ENCODE measurements at regions not wholly inside any gene's neighbourhood (a gene's known extent, or its start where the extent isn't known, plus 50 kb on each side); places are given as distances from the start of the nearest gene placed in this dataset.

DNA sequence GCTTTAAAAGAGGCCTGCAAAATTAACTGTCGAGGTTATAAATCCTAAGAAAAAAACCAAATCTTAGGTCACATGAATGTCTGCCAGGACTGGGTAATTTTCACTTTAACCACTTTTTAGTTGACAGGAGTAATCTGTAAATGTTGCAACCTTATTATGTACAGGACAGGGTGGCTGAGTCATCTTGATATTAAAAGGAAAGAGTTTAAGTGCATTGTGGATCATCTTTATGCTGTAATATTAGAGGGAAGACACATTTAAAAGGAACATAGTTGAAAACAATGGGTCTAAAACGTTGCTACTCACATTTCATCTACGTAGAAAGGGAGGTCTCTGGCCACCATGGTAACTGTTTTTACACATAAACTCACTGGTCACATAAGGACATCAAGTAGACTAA lies 115.5 kb downstream of the LSMEM1 start:
- DNase-seq: peak; percentile 1

DNA sequence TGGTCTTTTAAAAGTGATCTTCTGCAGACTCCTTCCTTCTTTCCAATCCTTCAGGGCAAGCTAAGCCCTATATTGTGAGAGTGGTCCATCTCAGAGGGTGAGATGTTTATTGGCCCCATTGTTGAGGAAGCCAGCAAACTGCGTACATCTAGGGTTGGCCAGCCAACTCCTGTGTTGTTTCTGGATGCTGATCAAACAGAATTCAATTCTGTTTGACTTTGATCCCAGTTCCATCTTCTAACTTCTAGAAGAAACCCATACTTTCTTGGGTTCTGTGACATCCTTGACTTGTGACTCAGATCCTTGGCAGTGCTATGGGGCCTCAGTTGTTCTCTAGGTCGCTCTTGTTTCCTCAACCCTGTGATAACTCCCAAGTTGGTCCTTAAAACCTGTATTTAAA lies 116.2 kb downstream of the LSMEM1 start:
- no peak for DNase-seq

DNA sequence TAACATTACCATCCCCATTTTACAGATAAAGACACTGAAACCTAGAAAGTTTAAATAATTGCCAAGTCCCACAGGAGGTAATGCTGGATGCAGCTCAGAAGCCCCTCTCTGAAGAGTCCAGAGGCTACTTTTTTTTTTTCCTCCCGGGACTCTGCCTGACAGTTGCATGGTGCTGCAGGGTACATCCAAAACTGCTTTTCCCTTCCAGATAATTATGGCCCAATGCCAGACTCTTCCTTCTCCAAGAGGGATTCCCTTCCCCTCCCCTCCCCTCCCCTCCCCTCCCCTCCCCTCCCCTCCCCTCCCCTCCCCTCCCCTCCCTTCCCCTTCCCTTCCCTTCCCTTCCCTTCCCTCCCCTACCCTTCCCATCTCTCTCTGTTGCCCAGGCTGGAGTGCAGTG lies 122.9 kb downstream of the LSMEM1 start:
- no peak for DNase-seq

DNA sequence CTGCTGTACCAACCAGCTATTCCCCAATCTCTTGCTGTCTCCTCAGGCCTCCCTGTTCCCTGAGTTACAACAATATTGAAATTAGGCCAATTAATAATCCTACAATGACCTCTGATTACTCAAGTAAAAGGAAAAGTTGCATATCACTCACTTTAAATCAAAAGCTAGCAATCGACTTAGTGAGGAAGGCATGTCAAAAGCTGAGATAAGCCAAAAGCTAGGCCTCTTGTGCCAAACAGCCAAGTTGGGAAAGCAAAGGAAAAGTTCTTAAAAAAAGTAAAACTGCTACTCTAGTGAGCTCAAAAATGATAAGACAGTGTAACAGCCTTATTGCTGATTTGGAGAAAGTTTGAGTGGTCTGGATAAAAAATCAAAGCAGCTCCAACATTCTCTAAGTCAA lies 129.8 kb downstream of the LSMEM1 start:
- no peak for DNase-seq

DNA sequence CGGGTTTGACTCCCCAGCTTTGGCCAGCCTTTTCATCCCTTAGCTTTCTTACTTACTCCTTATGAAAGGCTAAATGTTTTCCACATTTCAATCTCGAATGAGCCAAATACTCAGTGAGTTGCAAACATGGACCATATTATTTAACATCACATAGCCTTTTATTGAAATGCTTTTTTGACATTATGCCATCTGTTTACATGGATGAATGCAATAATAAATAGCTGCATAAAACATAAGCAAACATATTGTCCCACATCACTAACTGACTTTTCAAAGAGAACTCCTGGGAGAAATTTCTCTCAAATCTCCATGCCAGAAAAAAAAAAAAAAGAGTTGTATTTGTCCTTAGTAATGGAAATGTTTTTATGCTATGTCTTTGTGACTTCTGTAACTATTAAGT lies 134.9 kb downstream of the LSMEM1 start:
- no peak for DNase-seq

DNA sequence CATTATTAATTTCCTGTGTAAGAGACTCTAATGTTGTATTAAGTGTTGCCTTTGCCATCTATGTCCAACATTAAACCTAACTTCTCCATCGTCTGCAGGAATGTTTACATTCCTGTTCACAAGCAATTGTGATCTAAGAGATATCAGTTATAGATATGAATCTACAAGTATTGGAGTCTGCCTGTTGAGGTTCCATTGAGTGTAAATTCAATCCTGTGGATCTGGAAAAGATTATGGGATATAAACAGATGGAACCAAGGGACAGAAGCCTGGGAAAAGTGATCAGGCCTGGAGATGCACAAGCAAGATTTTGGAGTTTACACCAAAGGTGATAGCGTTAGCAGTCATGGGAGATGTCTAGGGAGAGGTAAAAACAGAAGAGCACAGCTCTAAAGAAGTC lies 135.5 kb downstream of the LSMEM1 start:
- DNase-seq: no peak

DNA sequence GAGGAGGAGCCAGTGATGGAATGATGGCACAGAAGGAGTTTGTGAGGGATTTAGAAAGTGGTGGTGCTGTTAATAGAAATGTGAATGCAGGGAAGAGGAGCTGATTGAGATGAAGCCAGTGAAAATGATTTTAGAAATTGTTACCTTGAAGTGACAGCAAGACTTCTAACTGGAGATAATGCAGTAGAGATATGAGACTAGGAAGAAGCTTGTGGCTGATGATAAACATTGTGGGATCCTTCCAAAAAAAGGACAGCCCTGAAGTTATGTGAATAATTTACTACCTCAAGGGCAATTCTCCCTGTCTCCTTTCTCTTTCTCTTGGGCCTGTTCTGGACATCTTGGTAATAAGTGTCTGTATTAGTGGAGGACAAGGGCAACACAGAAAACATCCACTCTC lies 138.6 kb downstream of the LSMEM1 start:
- peak; percentile 32 for DNase-seq

DNA sequence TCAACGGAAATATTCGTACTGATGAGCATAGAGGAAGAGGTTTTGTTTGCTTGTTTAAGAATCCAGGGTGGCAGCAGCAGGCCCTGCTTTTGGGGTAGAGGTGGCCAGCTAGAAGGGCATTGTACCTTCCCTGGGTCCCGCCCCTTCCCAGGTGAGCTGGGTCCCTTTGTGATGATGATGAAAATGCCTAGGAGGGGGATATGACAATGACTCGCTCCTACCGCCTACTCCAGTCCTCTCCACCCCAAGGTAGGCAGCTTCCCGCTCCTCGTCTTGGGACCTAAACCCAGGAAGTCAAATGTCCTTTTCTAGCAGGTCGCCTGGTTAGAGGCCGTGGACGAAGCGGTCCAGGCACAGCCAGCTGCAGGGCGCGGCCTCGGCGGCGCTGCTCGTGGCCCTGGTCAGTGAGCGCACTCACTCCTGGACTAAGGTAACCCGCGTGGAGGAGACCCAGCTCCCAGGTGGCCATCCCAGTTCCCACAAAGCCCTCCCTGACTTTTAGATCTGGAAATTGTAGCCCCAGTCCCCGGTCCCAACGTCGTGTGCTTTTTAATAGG lies 141.4 kb downstream of the LSMEM1 start:
- DNase-seq: no peak

DNA sequence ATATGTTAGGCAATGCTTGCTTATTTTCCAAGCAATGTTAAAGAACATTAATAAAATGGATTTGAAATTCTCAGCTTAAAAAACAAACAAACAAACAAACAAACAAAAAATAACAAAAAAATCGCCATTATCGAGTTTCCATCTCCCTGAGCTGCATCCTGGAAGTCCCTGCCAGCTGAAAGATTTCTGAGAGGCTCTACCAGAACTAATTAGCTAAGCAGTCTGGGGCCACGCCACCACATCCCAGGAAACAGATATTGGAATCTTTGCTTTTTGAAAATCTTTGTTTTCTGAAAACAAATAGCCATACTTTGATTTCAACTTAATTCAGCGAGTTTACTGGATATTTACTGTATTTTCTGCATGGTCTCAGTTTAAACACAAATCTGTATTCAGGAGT lies 143.6 kb downstream of the LSMEM1 start:
- DNase-seq: no peak

DNA sequence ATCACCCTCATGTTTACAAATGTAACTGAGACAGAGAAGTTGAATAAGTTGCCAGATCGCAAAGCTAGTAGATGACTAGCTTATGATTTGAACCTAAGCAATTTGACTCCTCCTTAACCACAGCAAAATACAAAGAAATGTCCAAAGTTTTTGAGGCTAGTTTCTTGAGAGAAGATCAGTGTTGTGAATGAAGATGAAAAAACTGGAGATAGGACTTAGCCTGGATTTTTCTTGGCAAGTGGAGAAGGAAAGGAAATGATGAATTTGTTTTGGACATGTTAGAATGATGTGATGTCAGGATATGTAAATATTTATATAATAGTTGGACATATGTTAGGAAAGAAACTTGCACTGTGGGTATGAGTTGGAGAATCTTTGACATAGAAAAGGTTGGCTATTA lies 149.8 kb downstream of the LSMEM1 start:
- no peak for DNase-seq

DNA sequence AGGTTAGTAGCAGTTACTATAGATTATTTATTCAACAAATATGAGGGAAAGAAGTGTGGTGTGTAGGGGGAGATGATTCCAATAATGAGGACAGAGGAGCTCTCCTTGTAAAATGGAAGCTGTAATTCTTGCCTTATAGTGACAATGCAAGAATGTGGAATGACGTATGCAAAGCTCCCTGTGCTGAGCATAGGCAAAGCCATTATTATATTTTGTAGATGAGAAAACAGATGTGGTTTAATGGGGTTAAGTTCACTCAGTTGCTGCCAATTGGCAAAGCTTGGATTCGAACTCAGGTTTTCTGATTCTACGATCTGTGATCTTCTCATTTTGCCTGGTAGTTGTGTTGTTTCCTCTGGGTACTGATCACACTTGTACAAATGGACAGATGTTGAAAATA lies 153.3 kb downstream of the LSMEM1 start:
- DNase-seq: no peak

DNA sequence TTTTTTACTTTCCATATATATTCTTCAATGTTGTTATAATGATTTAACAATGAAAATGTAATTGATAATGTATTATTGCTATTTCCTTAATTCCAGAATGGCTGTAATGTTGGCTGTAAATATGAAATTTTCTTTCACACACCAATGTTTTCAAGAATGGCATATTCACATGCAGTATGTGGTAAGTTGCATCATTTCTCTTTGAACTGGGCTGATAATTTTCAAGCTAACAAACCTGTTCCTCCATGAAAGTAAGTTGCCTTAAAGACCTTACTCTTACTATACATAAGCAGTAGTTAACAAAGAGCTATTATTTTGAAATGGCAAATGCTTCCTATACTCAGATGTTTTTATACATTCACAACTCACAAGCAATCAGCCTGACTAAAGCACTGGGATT lies 154.5 kb downstream of the TMEM168 start:
- DNase-seq: peak; percentile 25

DNA sequence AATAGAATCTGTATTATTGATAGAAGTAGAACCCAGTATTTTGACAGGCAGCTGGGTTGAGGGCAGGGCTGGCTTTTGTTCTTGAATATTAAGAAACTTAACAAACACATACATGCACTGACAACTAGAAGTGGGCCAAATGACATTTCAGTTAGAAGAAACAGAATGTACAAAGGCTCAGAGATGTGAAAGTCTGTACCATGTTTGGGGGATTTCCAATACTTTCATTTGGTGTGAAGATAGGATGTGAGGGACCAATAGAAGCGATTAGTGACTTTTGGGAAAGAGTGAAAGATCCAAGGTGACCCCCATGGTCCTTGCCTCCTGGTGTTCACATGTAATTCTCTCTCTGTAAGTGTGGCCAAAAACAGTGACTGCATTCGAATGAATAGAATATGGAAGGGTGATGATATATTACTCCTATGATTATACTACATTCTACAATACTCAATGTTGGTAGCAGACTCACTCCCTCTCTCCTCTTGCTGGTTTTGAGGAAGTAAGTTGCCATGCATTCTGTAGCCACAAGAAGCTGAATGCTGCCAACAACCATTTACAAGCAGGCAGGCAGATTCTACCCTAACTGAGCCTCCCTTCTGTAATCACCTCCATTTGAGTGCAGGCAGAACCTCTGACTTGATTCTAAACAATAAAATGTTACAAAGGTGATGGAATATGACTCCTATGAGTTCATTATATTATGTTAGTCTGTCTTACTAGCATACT lies 151.4 kb downstream of the TMEM168 start:
- DNase-seq: peak; percentile 62

DNA sequence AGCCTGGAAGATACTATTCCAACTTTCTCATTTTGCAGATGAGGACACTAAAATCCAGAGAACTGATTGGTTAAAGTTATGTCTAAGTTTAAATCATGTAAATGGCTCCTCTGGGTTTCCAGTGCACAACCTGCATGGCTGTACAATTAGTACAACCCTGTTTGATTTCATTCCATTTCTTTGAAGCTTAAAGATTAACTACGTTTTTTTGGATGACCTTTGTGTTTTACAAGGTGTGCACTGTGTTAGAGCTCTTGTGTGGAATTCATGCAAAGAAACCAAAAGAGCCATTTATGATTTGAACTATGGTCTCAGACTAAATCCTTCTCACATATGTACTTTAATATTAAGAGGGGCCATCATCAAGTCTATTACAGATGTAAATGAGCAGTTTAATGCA lies 149.5 kb downstream of the TMEM168 start:
- DNase-seq: no peak

DNA sequence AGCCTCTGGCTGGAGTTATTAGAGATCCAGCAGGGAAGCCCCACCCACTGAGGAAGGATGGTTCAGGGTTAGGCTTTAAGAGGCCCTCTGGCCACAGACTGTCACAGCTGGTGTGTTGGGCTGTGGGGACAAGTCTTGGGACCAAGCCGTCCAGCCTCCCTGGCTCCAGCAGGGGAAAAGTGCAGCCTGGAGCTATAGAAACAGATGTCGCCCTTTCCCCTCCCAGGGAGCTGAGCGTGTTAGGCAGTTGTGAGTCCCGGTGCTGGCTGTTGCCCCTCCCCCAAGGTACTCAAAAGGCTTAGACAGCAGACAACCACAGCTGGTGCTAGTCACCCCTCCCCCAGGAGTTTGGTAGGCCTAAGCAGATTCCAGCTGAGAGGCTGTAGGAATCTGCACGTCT lies 143.4 kb downstream of the TMEM168 start:
- DNase-seq: no peak

DNA sequence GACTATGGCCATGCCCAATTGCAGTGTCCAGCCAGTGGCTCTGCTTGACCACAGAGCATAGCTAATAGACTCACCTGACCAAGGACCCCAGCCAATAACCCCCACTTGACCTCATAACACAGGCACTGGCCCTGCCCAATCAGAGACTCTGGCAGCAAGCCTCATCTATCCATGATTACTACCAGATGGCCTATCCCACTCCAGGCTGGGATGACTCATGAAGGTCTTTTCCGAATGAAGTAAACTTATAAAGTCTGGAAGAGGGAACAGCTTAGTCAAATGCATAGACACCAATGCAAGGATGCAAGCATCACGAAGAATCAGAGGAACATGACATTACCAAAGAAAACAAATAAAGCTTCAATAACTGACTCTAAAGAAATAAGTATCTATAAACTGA lies 141.4 kb downstream of the TMEM168 start:
- no peak for DNase-seq

DNA sequence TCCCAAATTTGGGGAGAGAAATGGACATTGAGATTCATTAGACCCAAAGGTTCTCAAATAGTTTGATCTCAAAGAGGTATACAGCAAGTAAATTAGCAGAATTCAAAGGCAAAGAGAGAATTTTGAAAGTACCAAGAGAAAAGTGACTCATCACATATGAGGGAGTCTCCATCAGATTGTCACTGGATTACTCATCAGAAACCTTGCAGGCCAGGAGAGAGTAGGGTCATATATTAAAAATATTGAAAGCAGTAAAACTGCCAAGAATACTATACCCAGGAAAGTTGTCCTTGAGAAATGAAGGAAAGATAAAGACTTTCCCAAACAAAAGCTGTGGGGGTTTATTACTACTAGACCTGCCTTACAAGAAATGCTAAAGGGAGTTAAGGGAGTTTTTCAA lies 140.6 kb downstream of the TMEM168 start:
- peak; percentile 8 for DNase-seq

DNA sequence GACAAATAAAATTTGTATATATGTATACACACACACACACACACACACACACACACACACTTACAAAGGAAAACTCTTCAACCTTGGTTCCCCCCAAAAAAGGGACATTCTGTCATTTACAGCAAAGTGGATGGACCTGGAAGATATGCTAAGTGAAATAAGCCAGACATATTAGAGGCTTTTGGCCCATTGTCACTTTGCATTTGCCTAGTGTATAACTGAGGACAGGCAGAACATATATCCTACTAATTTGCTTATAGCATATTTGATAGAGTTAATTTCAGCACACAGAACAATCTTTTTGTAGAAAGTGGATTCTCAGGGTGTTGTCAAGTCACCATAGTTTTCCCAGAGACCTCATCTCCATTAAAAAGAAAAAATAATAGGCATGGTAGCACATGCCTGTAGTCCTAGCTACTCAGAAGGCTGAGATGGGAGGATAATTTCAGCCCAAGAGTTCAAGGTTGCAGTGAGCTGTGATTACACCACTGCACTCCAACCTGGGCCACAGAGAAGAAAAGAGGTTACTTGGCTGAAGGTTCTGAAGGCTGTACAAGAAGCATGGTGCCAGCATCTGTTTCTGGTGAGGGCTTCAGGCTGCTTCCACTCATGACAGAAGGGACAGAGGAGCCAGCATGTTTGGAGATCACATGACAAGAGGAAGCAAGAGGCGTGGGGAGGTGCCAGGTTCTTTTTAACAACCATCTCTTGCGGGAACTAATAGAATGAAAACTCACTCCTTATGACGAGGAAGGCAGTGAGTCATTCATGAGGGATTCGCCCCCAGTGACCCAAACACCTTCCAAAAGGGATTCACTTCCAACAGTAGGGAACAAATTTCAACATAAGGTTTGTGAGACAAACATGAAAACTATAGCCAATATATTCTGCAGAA lies 135.6 kb downstream of the TMEM168 start:
- no peak for DNase-seq

DNA sequence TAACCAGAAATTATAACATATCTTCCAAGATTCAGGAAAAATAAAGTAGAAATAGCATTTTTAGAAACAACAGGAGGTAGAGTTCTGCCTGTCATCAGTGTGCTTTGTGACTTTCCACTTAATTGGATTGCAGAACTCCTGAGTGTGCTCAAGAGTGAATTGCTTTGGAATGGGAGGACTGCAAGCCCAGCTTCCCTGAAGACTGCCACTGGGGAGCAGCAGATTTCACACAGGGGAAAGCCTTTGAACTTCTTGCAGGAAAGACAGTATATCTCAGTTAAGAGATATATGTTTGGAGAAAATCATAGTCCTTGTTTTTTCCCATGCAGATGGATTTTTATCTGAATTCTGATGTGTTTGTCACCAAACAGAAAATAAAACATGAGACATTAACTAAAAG lies 124.5 kb downstream of the TMEM168 start:
- DNase-seq: peak; percentile 18

DNA sequence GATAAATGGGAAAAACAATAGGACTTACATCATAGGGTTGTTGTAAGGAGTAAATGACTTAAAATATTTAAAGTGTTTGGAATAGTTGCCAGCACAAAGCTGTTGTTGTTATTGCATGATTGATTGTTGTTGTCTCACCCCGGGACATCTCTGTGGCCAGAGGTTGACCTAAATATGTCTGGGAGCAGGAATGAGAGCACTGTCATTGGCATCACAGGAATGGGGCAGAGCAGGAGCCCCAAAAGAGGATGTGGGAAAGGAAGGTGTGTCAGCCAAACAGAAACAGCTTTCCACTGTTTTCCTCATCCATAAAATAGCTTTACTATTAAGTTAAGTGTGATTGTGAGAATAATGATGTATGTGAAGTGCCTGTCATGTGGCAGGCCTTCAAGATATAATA lies 121.6 kb downstream of the TMEM168 start:
- no peak for DNase-seq

DNA sequence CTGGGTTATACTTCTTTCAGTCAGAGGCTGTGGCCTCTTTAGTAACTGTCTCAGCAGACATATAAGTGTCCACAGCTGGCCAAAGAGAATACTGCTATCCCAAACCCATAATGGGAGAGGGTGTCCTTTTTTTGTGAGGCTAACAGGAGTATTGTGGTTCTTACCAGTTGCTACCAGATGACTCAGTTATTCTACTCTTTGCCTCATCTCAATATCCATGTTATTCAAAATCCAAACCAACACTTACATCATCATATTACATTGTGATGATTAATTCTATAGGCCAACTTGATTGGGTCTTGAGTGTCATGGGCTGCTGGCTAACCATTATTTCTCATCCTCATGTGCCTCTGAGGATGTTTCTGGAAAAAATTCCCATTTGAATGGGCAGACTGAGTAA lies 120.9 kb downstream of the TMEM168 start:
- DNase-seq: no peak

DNA sequence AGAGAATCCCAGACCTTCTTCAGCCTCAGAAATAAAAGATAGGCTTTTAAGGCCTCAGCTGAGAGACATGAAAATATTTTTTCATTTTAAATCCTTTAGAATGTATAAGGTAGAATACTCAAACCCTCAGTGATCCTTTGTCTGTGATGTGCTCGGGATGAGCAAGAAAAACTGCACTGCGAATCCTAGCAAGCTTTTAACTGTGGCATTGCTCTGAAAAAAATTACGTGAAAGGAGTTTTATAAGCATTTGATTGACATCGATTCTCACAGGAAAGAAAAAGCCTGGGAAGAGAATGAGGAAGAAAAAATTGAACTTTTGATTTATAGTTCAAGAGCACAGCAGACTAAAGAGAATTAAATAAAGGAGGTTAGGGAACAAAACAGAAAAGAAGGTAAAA lies 120.0 kb downstream of the TMEM168 start:
- DNase-seq: no peak

DNA sequence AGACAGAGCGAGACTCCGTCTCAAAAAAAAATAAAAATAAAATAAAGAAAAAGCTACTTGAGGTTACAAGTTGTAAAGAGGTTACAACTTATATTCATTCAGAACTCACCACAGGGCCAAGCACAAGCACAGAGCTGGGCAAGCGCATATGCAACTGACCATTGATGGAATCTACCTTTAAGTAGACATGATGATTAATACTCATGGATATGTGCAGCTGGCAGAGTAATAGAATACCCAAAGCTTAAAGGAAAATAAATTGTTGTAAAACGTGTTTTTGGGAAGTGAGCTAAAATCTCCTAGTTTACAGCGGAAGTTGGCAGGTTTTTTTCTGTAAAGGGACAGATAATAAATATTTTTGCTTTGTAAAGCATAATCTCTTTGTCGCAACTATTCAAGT lies 111.6 kb downstream of the TMEM168 start:
- DNase-seq: no peak
